CD14-positive monocyte (primary cell): ENCODE measurements at regions not wholly inside any gene's neighbourhood (a gene's known extent, or its start where the extent isn't known, plus 50 kb on each side); places are given as distances from the start of the nearest gene placed in this dataset.

Source experiments
- DNase-seq, 3 donors: peaks; one replicate each; pipeline ENCODE4 v3.0.0-alpha.2; 2011 to 2022
- H2AFZ ChIP-seq: 2 replicates; pipeline ENCODE4 v1.6.0; 2012; ENCODE audit warnings: mild to moderate bottlenecking, low read depth, low read length, inconsistent platforms; ENCODE audit not compliant: insufficient read depth, poor library complexity, severe bottlenecking
- H3K27ac ChIP-seq, 2 donors: 1 replicate in 1 of 2; 2 replicates in 1 of 2; pipeline ENCODE4 v1.5.1; 2012 to 2013; ENCODE audit warnings: low read length in 2 of 2, control low read depth in 1 of 2, inconsistent platforms in 1 of 2, low read depth in 1 of 2, mild to moderate bottlenecking in 1 of 2
- H3K27me3 ChIP-seq, 2 donors: one replicate each; pipeline versions ENCODE4 v1.6.0 to v1.6.1; 2011 to 2013; ENCODE audit warnings: low read length in 2 of 2; ENCODE audit not compliant: control insufficient read depth in 2 of 2, insufficient read depth in 2 of 2
- H3K36me3 ChIP-seq, 2 donors: replicated peaks in 1 of 2; 1 replicate in 1 of 2; 2 replicates in 1 of 2; pipeline versions ENCODE4 v1.5.1 to v1.6.1; 2012 to 2013; ENCODE audit warnings: low read length in 2 of 2, control low read depth in 1 of 2, inconsistent platforms in 1 of 2, mild to moderate bottlenecking in 1 of 2; ENCODE audit not compliant: insufficient read depth in 2 of 2, control insufficient read depth in 1 of 2
- H3K4me1 ChIP-seq, 2 donors: 1 replicate in 1 of 2; 2 replicates in 1 of 2; pipeline versions ENCODE4 v1.5.1 to v1.6.1; 2012 to 2013; ENCODE audit warnings: low read length in 2 of 2, control low read depth in 1 of 2, inconsistent platforms in 1 of 2, mild to moderate bottlenecking in 1 of 2, moderate library complexity in 1 of 2; ENCODE audit not compliant: insufficient read depth in 2 of 2, control insufficient read depth in 1 of 2
- H3K4me2 ChIP-seq: replicated peaks from 2 replicates; pipeline ENCODE3; 2012; ENCODE audit warnings: low read length, moderate library complexity, mild to moderate bottlenecking; ENCODE audit not compliant: poor library complexity, severe bottlenecking; ENCODE audit errors: extremely low read depth
- H3K4me3 ChIP-seq, 3 experiments: fragments of 200-600 bp in 1 of 3; sonication (generic) in 1 of 3; replicated peaks in 1 of 3; 1 replicate in 2 of 3; 2 replicates in 1 of 3; pipeline ENCODE4 v1.5.1; 2011 to 2013; ENCODE audit warnings: low read length in 3 of 3, mild to moderate bottlenecking in 3 of 3, control low read depth in 2 of 3, low read depth in 2 of 3, inconsistent platforms in 1 of 3, moderate library complexity in 1 of 3
- H3K79me2 ChIP-seq: 2 replicates; pipeline ENCODE4 v1.6.0; 2012; ENCODE audit warnings: mild to moderate bottlenecking, control low read depth, inconsistent platforms, low read length, moderate library complexity; ENCODE audit not compliant: insufficient read depth
- H3K9ac ChIP-seq: 2 replicates; pipeline ENCODE4 v1.6.0; 2017; ENCODE audit warnings: low read length, mild to moderate bottlenecking; ENCODE audit not compliant: insufficient read depth, poor library complexity, severe bottlenecking
- H3K9me3 ChIP-seq, 2 donors: replicated peaks in 1 of 2; 1 replicate in 1 of 2; 2 replicates in 1 of 2; pipeline versions ENCODE4 v1.5.1 to v1.6.1; 2012 to 2013; ENCODE audit warnings: low read length in 2 of 2, control low read depth in 1 of 2; ENCODE audit not compliant: control insufficient read depth in 1 of 2, insufficient read depth in 1 of 2
- H4K20me1 ChIP-seq: 2 replicates; pipeline ENCODE4 v1.6.0; 2012; ENCODE audit warnings: mild to moderate bottlenecking, low read length, control low read depth, moderate library complexity; ENCODE audit not compliant: insufficient read depth
- H3K27ac Mint-ChIP-seq, 7 donors: one replicate each; pipeline ENCODE4 v1.8.0; 2020; ENCODE audit warnings: mild to moderate bottlenecking in 7 of 7, mixed read lengths in 7 of 7, moderate library complexity in 6 of 7, inconsistent platforms in 2 of 7
- H3K27me3 Mint-ChIP-seq, 3 donors: one replicate each; pipeline ENCODE4 v1.8.0; 2021 to 2022; ENCODE audit warnings: low read depth in 3 of 3, mild to moderate bottlenecking in 3 of 3, mixed read lengths in 3 of 3, moderate library complexity in 3 of 3, inconsistent platforms in 1 of 3
- H3K36me3 Mint-ChIP-seq, 2 donors: one replicate each; pipeline ENCODE4 v1.8.0; 2020; ENCODE audit warnings: mixed read lengths in 2 of 2, inconsistent platforms in 1 of 2, mild to moderate bottlenecking in 1 of 2
- H3K4me1 Mint-ChIP-seq: one replicate; pipeline ENCODE4 v1.8.0; 2020; ENCODE audit warnings: mild to moderate bottlenecking, mixed read lengths
- H3K4me3 Mint-ChIP-seq, 2 donors: one replicate each; pipeline ENCODE4 v1.8.0; 2020; ENCODE audit warnings: mild to moderate bottlenecking in 2 of 2, mixed read lengths in 2 of 2, moderate library complexity in 1 of 2
- H3K9me3 Mint-ChIP-seq, 7 donors: one replicate each; pipeline ENCODE4 v1.8.0; 2020 to 2022; ENCODE audit warnings: mixed read lengths in 7 of 7, mild to moderate bottlenecking in 6 of 7, moderate library complexity in 6 of 7, inconsistent platforms in 2 of 7
- WGBS: methylation state at CpG from one replicate; pipeline ENCODE4 v1.1.5; 2013; ENCODE audit warnings: missing lambda C conversion rate; ENCODE audit not compliant: insufficient coverage; 5-methylcytosine and 5-hydroxymethylcytosine counted together
- intact Hi-C, 2 donors: fragments of 100-400 bp; cut with micrococcal nuclease; formaldehyde crosslinking; loops; one replicate each; pipeline versions ENCODE4 v1.15.0 to v1.15.1; 2023
- TF ChIP-seq, protein P1 (sequence below): fragments of 200-600 bp; IDR thresholded peaks from one replicate; pipeline ENCODE4 v1.8.0; 2022; ENCODE audit warnings: antibody characterized with exemption, mild to moderate bottlenecking

- Histone ChIP-seq H3K79me2 (no peaks in the 10 kb centered on the region), H3K9me3 (no peaks in the 10 kb centered on the region), H4K20me1 (no peaks in the 10 kb centered on the region), H3K4me3 (no peak overlapping the region), H3K27me3 (no peaks in the 10 kb centered on the region), H3K4me1 (no peaks in the 10 kb centered on the region), H3K27ac (no peak overlapping the region), H3K4me2 (no peak overlapping the region), H2AFZ (no peak overlapping the region), H3K9ac (no peak overlapping the region), H3K36me3 (no peaks in the 10 kb centered on the region)
- H3K36me3 Mint-ChIP-seq, result no peaks in the 10 kb centered on the region
- no CpG with 5 or more reads among the region's 3 CpGs for WGBS
- DNase-seq, result no peak
- no peaks in the 10 kb centered on the region for H3K27me3 Mint-ChIP-seq
- H3K4me1 Mint-ChIP-seq, result no peaks in the 10 kb centered on the region
- H3K9me3 Mint-ChIP-seq, result peaks cover 0 to 7% (median 1%) of the 10 kb centered on the region in 7 donors
- intact Hi-C loops, result no loop called here
- TF ChIP-seq, protein P1, sequence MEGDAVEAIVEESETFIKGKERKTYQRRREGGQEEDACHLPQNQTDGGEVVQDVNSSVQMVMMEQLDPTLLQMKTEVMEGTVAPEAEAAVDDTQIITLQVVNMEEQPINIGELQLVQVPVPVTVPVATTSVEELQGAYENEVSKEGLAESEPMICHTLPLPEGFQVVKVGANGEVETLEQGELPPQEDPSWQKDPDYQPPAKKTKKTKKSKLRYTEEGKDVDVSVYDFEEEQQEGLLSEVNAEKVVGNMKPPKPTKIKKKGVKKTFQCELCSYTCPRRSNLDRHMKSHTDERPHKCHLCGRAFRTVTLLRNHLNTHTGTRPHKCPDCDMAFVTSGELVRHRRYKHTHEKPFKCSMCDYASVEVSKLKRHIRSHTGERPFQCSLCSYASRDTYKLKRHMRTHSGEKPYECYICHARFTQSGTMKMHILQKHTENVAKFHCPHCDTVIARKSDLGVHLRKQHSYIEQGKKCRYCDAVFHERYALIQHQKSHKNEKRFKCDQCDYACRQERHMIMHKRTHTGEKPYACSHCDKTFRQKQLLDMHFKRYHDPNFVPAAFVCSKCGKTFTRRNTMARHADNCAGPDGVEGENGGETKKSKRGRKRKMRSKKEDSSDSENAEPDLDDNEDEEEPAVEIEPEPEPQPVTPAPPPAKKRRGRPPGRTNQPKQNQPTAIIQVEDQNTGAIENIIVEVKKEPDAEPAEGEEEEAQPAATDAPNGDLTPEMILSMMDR, result no peak
- H3K27ac Mint-ChIP-seq, result no peak overlapping the region
- H3K4me3 Mint-ChIP-seq, result no peak overlapping the region
Observed at GRCh38 chr3:106809041-106809440, 568.2 kb upstream of the CCDC54 start.

DNA sequence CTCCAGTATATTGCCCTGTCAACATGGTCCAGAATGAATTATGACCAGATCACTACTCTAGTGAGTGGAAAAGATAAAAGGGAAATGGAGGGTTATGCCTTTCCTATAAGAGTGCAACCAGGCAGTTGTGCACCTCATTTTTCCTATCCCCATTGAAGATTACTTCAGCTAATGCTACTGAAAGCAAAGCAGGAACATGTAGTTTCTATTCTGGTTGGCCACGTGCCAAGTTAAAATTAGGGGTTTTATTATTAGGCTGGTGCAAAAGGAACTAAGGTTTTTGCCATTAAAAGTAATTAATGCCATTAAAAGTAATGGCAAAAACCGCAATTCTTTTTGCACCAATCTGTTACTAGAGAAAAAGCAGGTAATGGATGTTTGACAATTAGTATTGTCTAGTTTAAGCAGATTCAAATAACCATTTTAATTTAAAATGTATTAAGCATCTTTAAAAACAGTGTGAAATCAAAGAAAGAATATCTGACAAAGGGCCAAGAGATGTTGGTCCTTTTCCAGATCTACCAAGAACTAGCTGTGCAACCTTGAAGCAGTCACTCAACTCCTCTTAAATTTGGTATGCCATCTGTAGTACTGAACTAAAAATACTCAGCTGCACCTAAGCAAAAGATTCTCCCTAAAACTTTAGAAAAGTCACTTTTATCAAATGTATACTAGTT is 567.5 kb upstream of the CCDC54 start:
- Histone ChIP-seq H3K4me1 (no peaks in the 10 kb centered on the region), H3K36me3 (no peaks in the 10 kb centered on the region), H3K9ac (no peak overlapping the region), H3K79me2 (no peaks in the 10 kb centered on the region), H2AFZ (no peak overlapping the region), H3K9me3 (no peaks in the 10 kb centered on the region), H4K20me1 (no peaks in the 10 kb centered on the region), H3K27me3 (no peaks in the 10 kb centered on the region), H3K4me2 (no peak overlapping the region), H3K4me3 (no peak overlapping the region), H3K27ac (no peak overlapping the region)
- Mint-ChIP-seq H3K9me3 (peaks cover 0 to 7% (median 1%) of the 10 kb centered on the region in 7 donors), H3K27me3 (no peaks in the 10 kb centered on the region), H3K27ac (no peak overlapping the region), H3K4me3 (no peak overlapping the region), H3K4me1 (no peaks in the 10 kb centered on the region), H3K36me3 (no peaks in the 10 kb centered on the region)
- no peak for DNase-seq
- intact Hi-C loops, result no loop called here
- no CpG with 5 or more reads among the region's 2 CpGs for WGBS
- TF ChIP-seq, protein P1, result no peak
